WI38 (cell line): ENCODE measurements at regions not wholly inside any gene's neighbourhood (a gene's known extent, or its start where the extent isn't known, plus 50 kb on each side); places are given as distances from the start of the nearest gene placed in this dataset.

Experiments
- H3K4me3 ChIP-seq: 2 replicates; pipeline ENCODE4 v1.5.1; 2011; ENCODE audit warnings: low read depth, mild to moderate bottlenecking, control low read depth, low read length
- CTCF ChIP-seq: IDR thresholded peaks from 2 replicates; pipeline ENCODE4 v1.5.1; 2012; ENCODE audit warnings: low read depth, mild to moderate bottlenecking, control low read depth, low read length

- H3K4me3 ChIP-seq: no peak overlapping the region
- TF ChIP-seq CTCF: no peak
Measured at GRCh38 chr10:131650169-131650705, 250.6 kb upstream of the PPP2R2D start.

- TF ChIP-seq CTCF: no peak
- no peak overlapping the region for H3K4me3 ChIP-seq
Measured at GRCh38 chr10:131650771-131651673, 249.8 kb upstream of the PPP2R2D start.

GRCh38 chr10:131651674-131652437, 249.0 kb upstream of the PPP2R2D start:
- no peak for TF ChIP-seq CTCF

GRCh38 chr10:131652438-131653139, 248.2 kb upstream of the PPP2R2D start:
- no peak overlapping the region for H3K4me3 ChIP-seq

More at GRCh38 chr10:131651674-131652437, 249.0 kb upstream of the PPP2R2D start:
- H3K4me3 ChIP-seq: no peak overlapping the region

GRCh38 chr10:131653140-131653539, 247.7 kb upstream of the PPP2R2D start:
- H3K4me3 ChIP-seq: no peak overlapping the region
- no peak for TF ChIP-seq CTCF

More at GRCh38 chr10:131652438-131653139, 248.2 kb upstream of the PPP2R2D start:
- TF ChIP-seq CTCF: no peak

- no peak overlapping the region for H3K4me3 ChIP-seq
- no peak for TF ChIP-seq CTCF
Measured at GRCh38 chr10:131653554-131654470, 247.0 kb upstream of the PPP2R2D start.
